Peyer's patch (tissue), 4 donors: ENCODE measurements at regions not wholly inside any gene's neighbourhood (a gene's known extent, or its start where the extent isn't known, plus 50 kb on each side); places are given as distances from the start of the nearest gene placed in this dataset.

Source experiments
- DNase-seq, 3 donors: peaks; one replicate each; pipeline ENCODE4 v3.0.0-alpha.2; 2017 to 2019
- H3K27ac ChIP-seq, 4 donors: fragments of 200-600 bp; sonication (generic); one replicate each; pipeline ENCODE4 v1.5.1; 2016 to 2019
- H3K27me3 ChIP-seq, 2 donors: fragments of 200-600 bp; sonication (generic); one replicate each; pipeline ENCODE4 v1.5.1; 2019
- H3K36me3 ChIP-seq, 3 donors: fragments of 200-600 bp; sonication (generic); one replicate each; pipeline ENCODE4 v1.5.1; 2016 to 2019
- H3K4me1 ChIP-seq, 4 donors: fragments of 200-600 bp; sonication (generic); one replicate each; pipeline ENCODE4 v1.5.1; 2016 to 2019
- H3K4me3 ChIP-seq, 4 donors: fragments of 200-600 bp; sonication (generic); 1 replicate in 3 of 4; 2 replicates in 1 of 4; pipeline ENCODE4 v1.5.1; 2016 to 2019; ENCODE audit warnings: mild to moderate bottlenecking in 1 of 4
- H3K9me3 ChIP-seq, 4 donors: fragments of 200-600 bp; sonication (generic); one replicate each; pipeline ENCODE4 v1.5.1; 2016 to 2019; ENCODE audit warnings: mild to moderate bottlenecking in 1 of 4
- POLR2A ChIP-seq, 2 donors: fragments of 450-650 bp; IDR thresholded peaks; one replicate each; pipeline ENCODE4 v1.5.1; 2017; ENCODE audit warnings: antibody characterized with exemption in 2 of 2, mild to moderate bottlenecking in 2 of 2, moderate library complexity in 2 of 2
- TF ChIP-seq, protein P1 (sequence below), 6 experiments: fragments of 450-650 bp in 4 of 6; fragments of 200-600 bp in 2 of 6; sonication (generic) in 1 of 6; IDR thresholded peaks; one replicate each; pipeline ENCODE4 v1.5.1; 2017 to 2019; ENCODE audit warnings: antibody characterized with exemption in 6 of 6, mild to moderate bottlenecking in 3 of 6, moderate library complexity in 1 of 6

- H3K36me3 ChIP-seq: no peaks in the 10 kb centered on the region
- H3K27me3 ChIP-seq: no peaks in the 10 kb centered on the region
- TF ChIP-seq, protein P1, sequence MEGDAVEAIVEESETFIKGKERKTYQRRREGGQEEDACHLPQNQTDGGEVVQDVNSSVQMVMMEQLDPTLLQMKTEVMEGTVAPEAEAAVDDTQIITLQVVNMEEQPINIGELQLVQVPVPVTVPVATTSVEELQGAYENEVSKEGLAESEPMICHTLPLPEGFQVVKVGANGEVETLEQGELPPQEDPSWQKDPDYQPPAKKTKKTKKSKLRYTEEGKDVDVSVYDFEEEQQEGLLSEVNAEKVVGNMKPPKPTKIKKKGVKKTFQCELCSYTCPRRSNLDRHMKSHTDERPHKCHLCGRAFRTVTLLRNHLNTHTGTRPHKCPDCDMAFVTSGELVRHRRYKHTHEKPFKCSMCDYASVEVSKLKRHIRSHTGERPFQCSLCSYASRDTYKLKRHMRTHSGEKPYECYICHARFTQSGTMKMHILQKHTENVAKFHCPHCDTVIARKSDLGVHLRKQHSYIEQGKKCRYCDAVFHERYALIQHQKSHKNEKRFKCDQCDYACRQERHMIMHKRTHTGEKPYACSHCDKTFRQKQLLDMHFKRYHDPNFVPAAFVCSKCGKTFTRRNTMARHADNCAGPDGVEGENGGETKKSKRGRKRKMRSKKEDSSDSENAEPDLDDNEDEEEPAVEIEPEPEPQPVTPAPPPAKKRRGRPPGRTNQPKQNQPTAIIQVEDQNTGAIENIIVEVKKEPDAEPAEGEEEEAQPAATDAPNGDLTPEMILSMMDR (IDR thresholded peaks at IDR 0.05): no peak
- TF ChIP-seq POLR2A (IDR thresholded peaks at IDR 0.05): no peak
- no peak overlapping the region for H3K4me3 ChIP-seq
- H3K4me1 ChIP-seq: no peaks in the 10 kb centered on the region
- no peaks in the 10 kb centered on the region for H3K9me3 ChIP-seq
- no peak overlapping the region for H3K27ac ChIP-seq
- DNase-seq: no peak
These were observed 198.1 kb upstream of the SH3BP4 start for GRCh38 chr2:234753701-234754100.

GRCh38 chr2:234752966-234753365, 198.9 kb upstream of the SH3BP4 start:
- H3K9me3 ChIP-seq: no peaks in the 10 kb centered on the region
- H3K4me3 ChIP-seq: no peak overlapping the region
- DNase-seq: no peak
- H3K27me3 ChIP-seq: peaks cover 0 to 4% of the 10 kb centered on the region in 2 donors
- H3K4me1 ChIP-seq: no peaks in the 10 kb centered on the region
- no peak overlapping the region for H3K27ac ChIP-seq
- H3K36me3 ChIP-seq: no peaks in the 10 kb centered on the region
- TF ChIP-seq, protein P1 (IDR thresholded peaks at IDR 0.05): no peak
- TF ChIP-seq POLR2A (IDR thresholded peaks at IDR 0.05): no peak

DNA sequence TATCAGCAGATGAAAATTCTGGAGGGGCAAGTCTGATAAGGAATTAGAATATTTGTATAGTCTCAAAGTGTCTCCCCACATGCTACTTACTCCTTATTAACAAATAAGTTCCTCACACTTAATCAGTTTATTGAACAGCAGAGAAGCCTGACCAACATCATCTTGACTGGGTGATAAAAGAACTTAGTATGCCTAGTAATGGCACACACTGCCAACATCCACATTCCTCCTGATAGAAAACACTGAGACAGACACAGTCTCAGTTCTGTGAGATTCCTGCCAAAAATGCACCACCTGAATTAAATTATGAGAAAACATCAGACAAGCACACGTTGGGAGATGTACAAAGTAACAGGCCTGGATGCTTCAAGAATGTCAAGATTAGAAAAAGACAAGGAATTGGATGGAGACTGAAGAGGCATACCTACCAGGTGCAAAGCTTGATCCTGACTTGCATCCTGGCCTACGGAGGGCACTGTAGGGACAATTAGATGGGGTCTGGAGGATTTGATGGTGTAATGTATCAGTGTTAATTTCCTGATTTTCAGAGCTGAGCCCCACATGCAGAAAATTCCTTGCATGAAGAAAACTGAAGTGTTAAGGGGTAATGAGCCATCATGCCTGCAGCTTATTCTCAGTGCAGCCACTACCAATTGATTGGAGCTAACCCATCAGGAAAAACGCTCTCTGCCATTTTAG, 200.4 kb upstream of the SH3BP4 start:
- TF ChIP-seq, protein P1 (IDR thresholded peaks at IDR 0.05): no peak
- no peak for TF ChIP-seq POLR2A (IDR thresholded peaks at IDR 0.05)
- Histone ChIP-seq H3K4me1 (no peaks in the 10 kb centered on the region), H3K9me3 (no peaks in the 10 kb centered on the region), H3K36me3 (no peaks in the 10 kb centered on the region), H3K4me3 (no peak overlapping the region), H3K27ac (no peak overlapping the region), H3K27me3 (peaks cover 0 to 4% of the 10 kb centered on the region in 2 donors)
- no peak for DNase-seq

DNA sequence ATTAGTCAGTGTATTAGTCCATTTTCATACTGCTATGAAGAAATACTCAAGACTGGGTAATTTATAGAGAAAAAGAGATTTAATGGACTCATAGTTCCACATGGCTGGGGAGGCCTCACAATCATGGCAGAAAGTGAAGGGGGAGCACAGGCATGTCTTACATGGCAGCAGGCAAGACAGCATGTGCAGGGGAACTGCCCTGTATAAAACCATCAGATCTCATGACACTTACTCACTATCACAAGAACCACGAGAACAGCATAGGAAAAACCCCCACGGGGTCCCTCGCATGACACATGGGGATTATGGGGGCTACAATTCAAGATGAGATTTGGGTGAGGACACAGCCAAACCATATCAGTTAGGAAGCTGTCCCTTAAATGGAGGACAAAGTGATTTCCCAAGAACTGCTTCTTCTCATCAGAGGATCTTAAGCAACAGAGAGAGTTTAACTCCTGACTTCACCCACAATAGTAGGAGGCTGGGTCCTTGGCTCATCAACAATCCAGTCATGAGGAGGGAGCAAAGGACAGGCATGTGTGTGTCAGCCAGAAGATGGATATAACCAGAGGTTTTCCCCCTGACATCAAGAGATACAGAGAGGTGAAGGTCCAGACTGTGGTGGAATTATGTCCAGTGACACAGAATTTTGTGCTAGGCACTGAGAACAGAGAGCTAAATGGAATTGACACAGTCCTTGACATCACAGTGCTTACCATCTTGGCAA, 203.8 kb upstream of the SH3BP4 start:
- H3K27me3 ChIP-seq: peaks cover 0 to 4% of the 10 kb centered on the region in 2 donors
- H3K36me3 ChIP-seq: no peaks in the 10 kb centered on the region
- TF ChIP-seq POLR2A (IDR thresholded peaks at IDR 0.05): no peak
- TF ChIP-seq, protein P1 (IDR thresholded peaks at IDR 0.05): no peak
- DNase-seq: no peak
- no peaks in the 10 kb centered on the region for H3K9me3 ChIP-seq
- H3K4me3 ChIP-seq: no peak overlapping the region
- no peaks in the 10 kb centered on the region for H3K4me1 ChIP-seq
- no peak overlapping the region for H3K27ac ChIP-seq

- no peak for DNase-seq
- no peak overlapping the region for H3K27ac ChIP-seq
- no peaks in the 10 kb centered on the region for H3K36me3 ChIP-seq
- H3K27me3 ChIP-seq: peaks cover 0 to 4% of the 10 kb centered on the region in 2 donors
- H3K4me1 ChIP-seq: no peaks in the 10 kb centered on the region
- H3K4me3 ChIP-seq: no peak overlapping the region
- H3K9me3 ChIP-seq: no peaks in the 10 kb centered on the region
- TF ChIP-seq POLR2A (IDR thresholded peaks at IDR 0.05): no peak
These were observed 204.8 kb upstream of the SH3BP4 start for GRCh38 chr2:234747032-234747431.

- Histone ChIP-seq H3K27ac (no peak overlapping the region), H3K4me1 (no peaks in the 10 kb centered on the region), H3K9me3 (no peaks in the 10 kb centered on the region), H3K4me3 (no peak overlapping the region), H3K36me3 (no peaks in the 10 kb centered on the region), H3K27me3 (peaks cover 0 to 4% of the 10 kb centered on the region in 2 donors)
- TF ChIP-seq POLR2A (IDR thresholded peaks at IDR 0.05): no peak
- TF ChIP-seq, protein P1 (IDR thresholded peaks at IDR 0.05): no peak
- DNase-seq: no peak
These were observed 206.5 kb upstream of the SH3BP4 start for GRCh38 chr2:234745347-234745746.
